ENCODE measurements at regions not wholly inside any gene's neighbourhood (a gene's known extent, or its start where the extent isn't known, plus 50 kb on each side); places are given as distances from the start of the nearest gene placed in this dataset.

DNA sequence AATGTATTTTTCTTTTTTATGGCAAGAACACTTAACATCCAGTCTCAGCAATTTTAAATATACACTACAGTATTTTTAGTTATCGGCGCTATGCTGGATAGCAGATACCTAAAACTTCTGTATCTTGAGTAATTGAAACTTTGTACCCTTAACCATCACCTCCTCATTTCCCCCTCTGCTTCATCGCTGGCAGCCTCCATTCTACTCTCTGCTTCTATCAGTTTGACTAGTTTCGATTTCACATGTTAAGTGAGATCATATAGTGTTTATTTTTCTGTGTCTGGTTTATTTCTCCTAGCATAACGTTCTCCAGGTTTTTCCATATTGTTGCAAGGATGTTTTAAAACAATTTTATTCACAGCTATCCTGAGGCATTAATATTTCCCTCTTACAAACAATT lies 340.8 kb upstream of the SLC10A2 start:
- Mint-ChIP-seq H3K27ac (no peak overlapping the region), H3K9me3 (no peaks in the 10 kb centered on the region), H3K36me3 (ENCODE audit: low read depth) (no peaks in the 10 kb centered on the region), H3K4me3 (no peak overlapping the region), H3K4me1 (no peaks in the 10 kb centered on the region), H3K27me3 (no peaks in the 10 kb centered on the region)
- no peak for ATAC-seq
- no peak for DNase-seq

DNA sequence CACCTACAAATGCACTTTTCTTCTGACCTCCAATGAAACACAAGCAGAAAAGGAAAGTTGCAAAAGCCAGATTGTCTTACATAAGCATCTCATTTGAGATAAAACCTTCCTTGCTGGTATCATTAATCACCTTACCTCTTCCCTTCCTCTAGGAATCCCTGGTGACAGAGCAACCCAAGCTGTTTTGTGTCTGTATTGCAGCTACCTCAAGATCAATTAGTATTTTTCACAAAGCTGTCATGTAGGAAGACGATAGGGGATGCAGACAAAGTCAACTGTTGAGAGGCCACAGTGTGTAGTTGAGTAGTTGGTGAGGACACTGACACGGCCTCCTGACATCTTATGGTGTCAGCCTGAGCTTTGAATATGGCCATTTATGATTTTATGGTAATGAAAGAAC lies 339.1 kb upstream of the SLC10A2 start:
- Mint-ChIP-seq H3K27me3 (no peaks in the 10 kb centered on the region), H3K9me3 (no peaks in the 10 kb centered on the region), H3K4me3 (no peak overlapping the region), H3K36me3 (ENCODE audit: low read depth) (no peaks in the 10 kb centered on the region), H3K4me1 (no peaks in the 10 kb centered on the region), H3K27ac (no peak overlapping the region)
- ATAC-seq = no peak
- no peak for DNase-seq

GRCh38 chr13:103403814-103404213 lies 337.6 kb upstream of the SLC10A2 start:
- H3K27ac Mint-ChIP-seq = no peak overlapping the region
- DNase-seq (no peak), ATAC-seq (no peak)
- H3K36me3 Mint-ChIP-seq (ENCODE audit: low read depth) = no peaks in the 10 kb centered on the region
- H3K9me3 Mint-ChIP-seq = peaks cover 3% of the 10 kb centered on the region
- H3K4me3 Mint-ChIP-seq = no peak overlapping the region
- H3K27me3 Mint-ChIP-seq = no peaks in the 10 kb centered on the region
- H3K4me1 Mint-ChIP-seq = no peaks in the 10 kb centered on the region

DNA sequence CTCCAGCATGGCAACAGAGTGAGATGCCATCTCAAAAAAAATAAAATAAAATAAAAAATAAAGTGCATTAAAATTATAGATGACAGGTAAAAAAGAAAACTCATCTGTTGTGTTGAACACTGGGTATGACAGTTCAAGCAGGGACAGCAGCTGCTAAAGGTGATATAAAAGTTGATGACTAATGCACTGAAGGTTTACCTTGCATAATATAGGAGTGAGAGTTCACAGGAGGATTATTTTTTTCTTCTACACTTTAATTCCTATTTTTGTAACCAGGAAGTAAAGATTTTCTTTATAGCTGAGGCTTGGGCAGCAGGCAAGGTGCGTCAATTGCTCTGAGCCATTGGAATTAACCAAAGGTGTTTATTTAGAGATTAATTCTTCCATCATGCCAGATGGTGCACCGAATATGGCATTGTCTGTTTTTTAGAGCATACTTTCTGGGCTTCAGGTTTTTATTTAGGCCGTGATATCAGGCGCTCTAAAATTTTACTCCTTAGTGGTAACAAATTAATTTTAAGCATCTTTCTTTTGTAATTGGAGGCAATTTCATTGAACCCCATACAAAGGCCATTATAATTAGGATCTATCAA lies 337.0 kb upstream of the SLC10A2 start:
- Mint-ChIP-seq H3K4me1 (no peaks in the 10 kb centered on the region), H3K27ac (no peak overlapping the region), H3K27me3 (no peaks in the 10 kb centered on the region), H3K36me3 (ENCODE audit: low read depth) (no peaks in the 10 kb centered on the region), H3K4me3 (no peak overlapping the region), H3K9me3 (peaks cover 3% of the 10 kb centered on the region)
- ATAC-seq (no peak), DNase-seq (no peak)

DNA sequence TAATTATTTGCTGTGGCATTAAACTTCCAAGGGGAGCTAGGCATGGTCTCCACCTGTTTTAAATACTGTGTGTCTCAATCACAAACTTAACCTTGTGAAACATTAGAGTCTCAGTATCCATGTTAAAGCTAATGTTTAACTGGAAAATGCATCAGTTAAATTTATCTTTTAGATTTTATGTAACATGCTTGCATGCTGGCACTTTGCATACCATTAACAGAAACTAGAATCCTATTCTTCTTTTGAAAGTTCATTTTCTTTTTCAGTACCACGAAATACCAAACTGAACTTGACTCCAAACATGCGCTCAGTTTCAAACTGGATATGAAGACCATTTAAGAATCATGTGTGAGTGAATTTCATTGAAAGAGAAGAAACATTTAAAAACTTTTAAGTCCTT lies 328.9 kb upstream of the SLC10A2 start:
- H3K4me1 Mint-ChIP-seq = no peaks in the 10 kb centered on the region
- H3K9me3 Mint-ChIP-seq = peaks cover 3% of the 10 kb centered on the region
- no peaks in the 10 kb centered on the region for H3K36me3 Mint-ChIP-seq (ENCODE audit: low read depth)
- ATAC-seq (no peak), DNase-seq (no peak)
- H3K4me3 Mint-ChIP-seq = no peak overlapping the region
- no peak overlapping the region for H3K27ac Mint-ChIP-seq
- no peaks in the 10 kb centered on the region for H3K27me3 Mint-ChIP-seq

DNA sequence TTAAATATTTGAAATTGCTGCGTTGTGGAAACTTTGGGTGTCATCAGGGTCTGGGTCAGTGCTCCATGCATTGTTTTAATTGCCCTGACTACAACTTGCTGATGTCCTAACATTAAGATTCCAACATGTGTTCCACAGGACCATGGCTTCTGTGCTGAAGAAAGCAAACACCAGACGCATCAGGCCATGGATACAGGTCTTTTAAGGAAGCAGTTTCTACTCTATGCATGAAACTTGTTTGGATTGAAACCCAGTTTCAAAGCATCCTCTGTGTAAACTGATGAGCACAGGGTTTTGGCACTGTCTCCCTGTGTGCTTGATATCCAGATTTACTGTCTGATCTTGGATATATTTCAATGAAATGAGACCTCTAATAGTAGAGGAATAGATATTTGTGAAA lies 328.4 kb upstream of the SLC10A2 start:
- H3K27ac Mint-ChIP-seq = no peak overlapping the region

DNA sequence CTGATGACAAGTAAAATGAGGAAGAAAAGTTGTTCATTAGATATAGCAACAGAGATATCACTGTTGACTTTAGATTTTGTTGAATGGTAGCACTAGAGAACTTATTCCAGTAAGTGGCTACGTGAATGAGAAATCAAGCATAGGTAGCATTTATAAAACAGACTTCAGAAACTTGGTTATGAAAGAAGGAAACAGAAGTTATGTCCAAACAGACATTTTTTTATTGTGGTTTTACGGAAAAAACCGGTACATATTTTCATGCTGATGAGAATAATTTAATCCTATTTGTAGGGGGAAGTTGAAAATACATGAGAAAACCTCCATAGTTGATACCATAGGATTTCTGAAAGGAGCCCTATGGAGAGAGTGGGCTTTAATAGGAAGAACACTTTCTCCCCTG lies 325.7 kb upstream of the SLC10A2 start:
- no peaks in the 10 kb centered on the region for H3K27me3 Mint-ChIP-seq
- H3K4me3 Mint-ChIP-seq = no peak overlapping the region
- no peak overlapping the region for H3K27ac Mint-ChIP-seq
- H3K36me3 Mint-ChIP-seq (ENCODE audit: low read depth) = no peaks in the 10 kb centered on the region
- ATAC-seq (no peak), DNase-seq (no peak)
- no peaks in the 10 kb centered on the region for H3K4me1 Mint-ChIP-seq
- H3K9me3 Mint-ChIP-seq = no peaks in the 10 kb centered on the region

More for the DNA sequence above, 328.4 kb upstream of the SLC10A2 start:
- DNase-seq (no peak), ATAC-seq (no peak)
- H3K4me3 Mint-ChIP-seq = no peak overlapping the region
- H3K4me1 Mint-ChIP-seq = no peaks in the 10 kb centered on the region
- no peaks in the 10 kb centered on the region for H3K36me3 Mint-ChIP-seq (ENCODE audit: low read depth)
- H3K9me3 Mint-ChIP-seq = peaks cover 2% of the 10 kb centered on the region
- H3K27me3 Mint-ChIP-seq = no peaks in the 10 kb centered on the region

DNA sequence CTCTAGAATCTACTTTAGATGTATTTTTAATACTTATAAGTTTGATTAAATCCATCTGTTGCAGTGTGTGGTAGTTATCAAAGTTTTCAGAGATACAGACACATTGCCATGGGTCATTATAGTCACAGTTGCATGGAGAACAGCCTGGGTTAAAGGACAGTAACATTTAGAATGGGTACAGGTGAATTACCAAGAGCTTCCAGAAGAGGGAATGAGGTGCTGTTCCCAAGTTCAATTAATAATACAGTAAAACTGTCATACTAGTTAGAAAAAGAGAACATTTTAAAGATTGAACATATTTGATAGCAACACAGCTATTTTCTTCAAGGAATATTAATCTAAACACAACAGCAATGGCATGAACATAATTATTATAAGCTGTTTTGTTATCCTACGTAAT lies 322.6 kb upstream of the SLC10A2 start:
- Mint-ChIP-seq H3K4me3 (no peak overlapping the region), H3K27me3 (no peaks in the 10 kb centered on the region), H3K9me3 (no peaks in the 10 kb centered on the region), H3K27ac (no peak overlapping the region), H3K36me3 (ENCODE audit: low read depth) (no peaks in the 10 kb centered on the region), H3K4me1 (no peaks in the 10 kb centered on the region)
- no peak for ATAC-seq
- DNase-seq = no peak

DNA sequence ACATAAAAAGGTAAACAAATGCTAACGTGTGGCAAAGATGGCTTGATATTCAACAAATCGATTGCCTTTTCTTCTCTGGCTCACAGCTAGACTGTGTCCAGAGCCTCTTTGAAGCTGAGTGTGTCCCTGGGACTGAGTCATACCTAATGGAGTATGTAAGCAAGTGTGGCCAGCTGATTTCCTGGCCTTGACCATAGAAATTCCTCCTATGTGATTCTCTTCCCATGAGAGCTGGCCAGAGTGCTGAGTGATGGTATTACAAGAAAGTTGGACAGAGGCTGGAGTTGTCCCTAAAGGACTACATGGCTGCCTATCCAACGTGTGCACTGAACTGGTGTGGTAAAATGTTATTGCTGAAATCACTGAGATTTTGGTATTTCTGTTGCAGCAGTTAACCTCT lies 320.1 kb upstream of the SLC10A2 start:
- H3K27ac Mint-ChIP-seq = no peak overlapping the region
- no peaks in the 10 kb centered on the region for H3K27me3 Mint-ChIP-seq
- DNase-seq (no peak), ATAC-seq (no peak)
- no peaks in the 10 kb centered on the region for H3K4me1 Mint-ChIP-seq
- H3K9me3 Mint-ChIP-seq = peaks cover 9% of the 10 kb centered on the region
- H3K4me3 Mint-ChIP-seq = no peak overlapping the region
- no peaks in the 10 kb centered on the region for H3K36me3 Mint-ChIP-seq (ENCODE audit: low read depth)

- Mint-ChIP-seq H3K4me3 (no peak overlapping the region), H3K4me1 (no peaks in the 10 kb centered on the region), H3K36me3 (ENCODE audit: low read depth) (no peaks in the 10 kb centered on the region), H3K9me3 (no peaks in the 10 kb centered on the region), H3K27ac (no peak overlapping the region), H3K27me3 (no peaks in the 10 kb centered on the region)
- ATAC-seq = no peak
- DNase-seq = no peak
These were observed 307.7 kb upstream of the SLC10A2 start for GRCh38 chr13:103373916-103374315.

DNA sequence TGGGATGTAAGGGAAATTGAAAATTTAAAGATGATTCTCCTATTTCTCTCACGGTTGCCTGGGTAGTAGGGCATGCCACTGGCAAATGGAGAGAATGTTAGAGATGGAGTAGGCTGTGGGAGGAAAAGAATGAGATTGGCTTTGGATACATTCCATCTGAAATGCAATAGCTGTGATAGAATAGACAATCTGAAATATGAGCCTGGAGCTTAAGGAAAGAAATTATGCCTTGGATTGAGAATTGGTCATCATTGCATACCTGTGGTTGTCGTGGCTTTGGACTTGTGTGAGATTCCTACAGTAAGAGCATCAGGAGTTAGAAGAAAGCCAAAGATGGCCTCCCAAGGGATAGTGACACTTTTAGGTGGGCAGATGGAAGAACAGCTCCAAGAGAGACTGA lies 305.1 kb upstream of the SLC10A2 start:
- no peak for DNase-seq
- Mint-ChIP-seq H3K27me3 (no peaks in the 10 kb centered on the region), H3K4me3 (no peak overlapping the region), H3K36me3 (ENCODE audit: low read depth) (no peaks in the 10 kb centered on the region), H3K9me3 (no peaks in the 10 kb centered on the region), H3K27ac (no peak overlapping the region), H3K4me1 (no peaks in the 10 kb centered on the region)
- no peak for ATAC-seq

- no peak overlapping the region for H3K27ac Mint-ChIP-seq
- H3K36me3 Mint-ChIP-seq (ENCODE audit: low read depth) = no peaks in the 10 kb centered on the region
- no peaks in the 10 kb centered on the region for H3K4me1 Mint-ChIP-seq
- H3K27me3 Mint-ChIP-seq = no peaks in the 10 kb centered on the region
- H3K9me3 Mint-ChIP-seq = no peaks in the 10 kb centered on the region
- DNase-seq = no peak
- ATAC-seq = no peak
- H3K4me3 Mint-ChIP-seq = no peak overlapping the region
These were observed 304.6 kb upstream of the SLC10A2 start for GRCh38 chr13:103370790-103371189.

DNA sequence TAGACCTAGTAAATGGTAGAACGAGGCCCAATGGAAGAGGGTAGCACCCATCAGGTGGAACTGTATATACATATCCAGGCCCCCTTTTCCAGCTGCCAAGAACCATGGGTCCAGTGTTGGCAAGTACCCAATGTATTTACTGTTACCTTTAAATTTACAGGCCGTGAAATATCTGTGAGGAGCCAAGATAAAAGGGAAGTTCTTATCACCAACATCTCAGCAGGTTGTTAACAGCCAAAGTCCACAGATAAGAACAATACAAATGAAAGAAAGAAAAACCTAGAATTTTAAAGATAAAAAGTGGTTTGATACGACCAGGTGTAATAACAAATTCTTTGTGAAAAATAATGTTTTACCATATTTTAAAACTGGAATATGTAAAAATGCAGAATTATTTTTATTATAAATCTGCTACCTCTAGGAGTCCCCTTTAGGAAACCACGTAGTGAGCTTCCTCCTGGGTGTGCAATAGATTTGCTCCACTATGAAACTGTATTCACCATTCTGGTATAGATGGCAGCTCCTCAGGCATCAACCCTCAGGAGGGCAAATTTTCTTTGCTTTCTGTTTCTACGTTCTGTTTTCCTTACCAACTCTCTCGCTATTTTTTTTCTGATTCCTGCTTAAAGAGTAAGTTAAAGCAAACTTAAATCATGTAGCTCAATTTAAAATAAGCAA lies 292.2 kb upstream of the SLC10A2 start:
- Mint-ChIP-seq H3K36me3 (ENCODE audit: low read depth) (no peaks in the 10 kb centered on the region), H3K27me3 (no peaks in the 10 kb centered on the region), H3K9me3 (peaks cover 9% of the 10 kb centered on the region), H3K4me3 (no peak overlapping the region), H3K27ac (no peak overlapping the region), H3K4me1 (no peaks in the 10 kb centered on the region)
- ATAC-seq (no peak), DNase-seq (no peak)

DNA sequence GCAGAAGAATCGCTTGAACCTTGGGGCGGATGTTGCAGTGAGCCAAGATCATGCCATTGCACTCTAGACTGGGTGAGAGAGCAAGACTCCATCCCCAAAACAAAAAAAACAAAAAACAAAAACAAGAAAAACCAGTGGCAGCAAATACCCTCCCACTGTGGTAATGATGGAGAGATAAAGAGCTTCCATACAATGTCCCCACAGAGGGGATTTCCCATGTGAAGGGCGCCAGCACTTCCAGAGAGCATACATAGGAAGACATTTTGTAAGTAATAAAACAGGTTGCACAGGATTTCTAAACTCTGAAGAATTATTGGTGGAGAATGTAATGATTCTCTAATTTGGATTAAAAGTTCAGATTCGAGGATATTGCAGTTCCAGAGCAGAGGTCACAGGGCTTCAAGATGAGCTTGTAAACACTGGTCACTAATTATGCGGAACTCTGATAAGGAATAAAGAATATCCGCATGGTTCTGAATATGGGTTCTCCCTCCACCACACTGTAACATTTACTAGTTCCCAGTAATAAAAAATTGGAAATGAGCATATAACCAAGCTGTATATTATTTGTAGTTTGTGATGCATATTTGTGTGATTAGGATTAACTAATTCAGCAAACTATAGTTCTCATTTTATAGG lies 290.1 kb upstream of the SLC10A2 start:
- Mint-ChIP-seq H3K36me3 (ENCODE audit: low read depth) (no peaks in the 10 kb centered on the region), H3K27ac (no peak overlapping the region), H3K9me3 (peaks cover 9% of the 10 kb centered on the region), H3K27me3 (no peaks in the 10 kb centered on the region), H3K4me3 (no peak overlapping the region), H3K4me1 (no peaks in the 10 kb centered on the region)
- no peak for ATAC-seq
- no peak for DNase-seq

GRCh38 chr13:103354171-103354570 lies 288.0 kb upstream of the SLC10A2 start:
- no peak overlapping the region for H3K27ac Mint-ChIP-seq

More at GRCh38 chr13:103354171-103354570, 288.0 kb upstream of the SLC10A2 start:
- Mint-ChIP-seq H3K9me3 (peaks cover 9% of the 10 kb centered on the region), H3K27me3 (no peaks in the 10 kb centered on the region), H3K36me3 (ENCODE audit: low read depth) (no peaks in the 10 kb centered on the region), H3K4me3 (no peak overlapping the region), H3K4me1 (no peaks in the 10 kb centered on the region)
- DNase-seq (no peak), ATAC-seq (no peak)
